ENCODE measurements at regions not wholly inside any gene's neighbourhood (a gene's known extent, or its start where the extent isn't known, plus 50 kb on each side); places are given as distances from the start of the nearest gene placed in this dataset.

- TF ChIP-seq CTCF (IDR thresholded peaks at IDR 0.05; ENCODE audit: low read depth, low read length): no peak
- in situ Hi-C loops (cut with HindIII; ENCODE audit: low sequenced_read_pairs): no loop called here
- no peak overlapping the region for H3K4me3 ChIP-seq (ENCODE audit: low read depth, low read length)
- DNase-seq (ENCODE audit: low read depth, low spot score): no peak
These were observed 534.1 kb upstream of the GALNTL6 start for GRCh38 chr4:171279131-171279530.

- no peak for DNase-seq (ENCODE audit: low read depth, low spot score)
- in situ Hi-C loops (cut with HindIII; ENCODE audit: low sequenced_read_pairs): no loop called here
- TF ChIP-seq CTCF (IDR thresholded peaks at IDR 0.05; ENCODE audit: low read depth, low read length): no peak
- H3K4me3 ChIP-seq (ENCODE audit: low read depth, low read length): no peak overlapping the region
These were observed 546.5 kb upstream of the GALNTL6 start for GRCh38 chr4:171266671-171267070.

GRCh38 chr4:171265190-171265818 is 547.9 kb upstream of the GALNTL6 start:
- DNase-seq (ENCODE audit: low read depth, low spot score): no peak
- H3K4me3 ChIP-seq (ENCODE audit: low read depth, low read length): no peak overlapping the region
- in situ Hi-C loops (cut with HindIII; ENCODE audit: low sequenced_read_pairs): no loop called here
- no peak for TF ChIP-seq CTCF (IDR thresholded peaks at IDR 0.05; ENCODE audit: low read depth, low read length)

GRCh38 chr4:171256223-171256622 is 557.0 kb upstream of the GALNTL6 start:
- in situ Hi-C loops (cut with HindIII; ENCODE audit: low sequenced_read_pairs): no loop called here
- TF ChIP-seq CTCF (IDR thresholded peaks at IDR 0.05; ENCODE audit: low read depth, low read length): no peak
- no peak overlapping the region for H3K4me3 ChIP-seq (ENCODE audit: low read depth, low read length)
- no peak for DNase-seq (ENCODE audit: low read depth, low spot score)

GRCh38 chr4:171246948-171247347 is 566.3 kb upstream of the GALNTL6 start:
- H3K4me3 ChIP-seq (ENCODE audit: low read depth, low read length): no peak overlapping the region
- DNase-seq (ENCODE audit: low read depth, low spot score): no peak
- in situ Hi-C loops (cut with HindIII; ENCODE audit: low sequenced_read_pairs): no loop called here
- TF ChIP-seq CTCF (IDR thresholded peaks at IDR 0.05; ENCODE audit: low read depth, low read length): no peak

GRCh38 chr4:171242831-171243230 is 570.4 kb upstream of the GALNTL6 start:
- no peak for DNase-seq (ENCODE audit: low read depth, low spot score)
- no peak for TF ChIP-seq CTCF (IDR thresholded peaks at IDR 0.05; ENCODE audit: low read depth, low read length)
- H3K4me3 ChIP-seq (ENCODE audit: low read depth, low read length): no peak overlapping the region
- in situ Hi-C loops (cut with HindIII; ENCODE audit: low sequenced_read_pairs): no loop called here

- in situ Hi-C loops (cut with HindIII; ENCODE audit: low sequenced_read_pairs): no loop called here
- TF ChIP-seq CTCF (IDR thresholded peaks at IDR 0.05; ENCODE audit: low read depth, low read length): no peak
- no peak for DNase-seq (ENCODE audit: low read depth, low spot score)
- H3K4me3 ChIP-seq (ENCODE audit: low read depth, low read length): no peak overlapping the region
These were observed 574.0 kb upstream of the GALNTL6 start for GRCh38 chr4:171239196-171239595.

Data from astrocyte of the spinal cord (primary cell).